ENCODE measurements at regions not wholly inside any gene's neighbourhood (a gene's known extent, or its start where the extent isn't known, plus 50 kb on each side); places are given as distances from the start of the nearest gene placed in this dataset.

GRCh38 chr14:101222362-101223070 is 319.0 kb upstream of the RTL1 start:
- TF ChIP-seq CTCF (conservative IDR thresholded peaks at IDR 0.05; ENCODE audit: low read depth, low read length), result no peak
- no peak for TF ChIP-seq POLR2A (IDR thresholded peaks at IDR 0.05; ENCODE audit: low read depth, low read length)
- TF ChIP-seq BHLHE40 (IDR thresholded peaks at IDR 0.05; ENCODE audit: low read depth, low read length), result no peak
- no peak for TF ChIP-seq MAFK (IDR thresholded peaks at IDR 0.05; ENCODE audit: low read depth, low read length)
